ENCODE measurements at regions not wholly inside any gene's neighbourhood (a gene's known extent, or its start where the extent isn't known, plus 50 kb on each side); places are given as distances from the start of the nearest gene placed in this dataset.

- CTCF ChIA-PET: no interaction called here
- DNase-seq (ENCODE audit: low spot score) (no peak), ATAC-seq (no peak)
- no peaks in the 10 kb centered on the region for H3K36me3 Mint-ChIP-seq
- POLR2A ChIA-PET: no interaction called here
- H3K4me3 Mint-ChIP-seq: no peak overlapping the region
- H3K27ac Mint-ChIP-seq: no peak overlapping the region
- TF ChIP-seq MYBL2 (CRISPR knock-in tag; IDR thresholded peaks at IDR 0.05) (no peak), RELA (CRISPR knock-in tag; IDR thresholded peaks at IDR 0.05; ENCODE audit: borderline replicate concordance) (no peak)
- TF ChIP-seq, protein P1, sequence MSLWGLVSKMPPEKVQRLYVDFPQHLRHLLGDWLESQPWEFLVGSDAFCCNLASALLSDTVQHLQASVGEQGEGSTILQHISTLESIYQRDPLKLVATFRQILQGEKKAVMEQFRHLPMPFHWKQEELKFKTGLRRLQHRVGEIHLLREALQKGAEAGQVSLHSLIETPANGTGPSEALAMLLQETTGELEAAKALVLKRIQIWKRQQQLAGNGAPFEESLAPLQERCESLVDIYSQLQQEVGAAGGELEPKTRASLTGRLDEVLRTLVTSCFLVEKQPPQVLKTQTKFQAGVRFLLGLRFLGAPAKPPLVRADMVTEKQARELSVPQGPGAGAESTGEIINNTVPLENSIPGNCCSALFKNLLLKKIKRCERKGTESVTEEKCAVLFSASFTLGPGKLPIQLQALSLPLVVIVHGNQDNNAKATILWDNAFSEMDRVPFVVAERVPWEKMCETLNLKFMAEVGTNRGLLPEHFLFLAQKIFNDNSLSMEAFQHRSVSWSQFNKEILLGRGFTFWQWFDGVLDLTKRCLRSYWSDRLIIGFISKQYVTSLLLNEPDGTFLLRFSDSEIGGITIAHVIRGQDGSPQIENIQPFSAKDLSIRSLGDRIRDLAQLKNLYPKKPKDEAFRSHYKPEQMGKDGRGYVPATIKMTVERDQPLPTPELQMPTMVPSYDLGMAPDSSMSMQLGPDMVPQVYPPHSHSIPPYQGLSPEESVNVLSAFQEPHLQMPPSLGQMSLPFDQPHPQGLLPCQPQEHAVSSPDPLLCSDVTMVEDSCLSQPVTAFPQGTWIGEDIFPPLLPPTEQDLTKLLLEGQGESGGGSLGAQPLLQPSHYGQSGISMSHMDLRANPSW (CRISPR knock-in tag; conservative IDR thresholded peaks at IDR 0.05; ENCODE audit: low read depth): no peak
- H3K4me1 Mint-ChIP-seq: peaks cover 12% of the 10 kb centered on the region; the same call in 1 of the 2 replicates
- no peaks in the 10 kb centered on the region for H3K27me3 Mint-ChIP-seq (ENCODE audit: low read depth)
- H3K9me3 Mint-ChIP-seq: no peaks in the 10 kb centered on the region
These were observed 94.3 kb downstream of the PRLHR start for GRCh38 chr10:118501171-118501570.

GRCh38 chr10:118500477-118501104, 94.9 kb downstream of the PRLHR start:
- H3K27ac Mint-ChIP-seq: no peak overlapping the region
- DNase-seq (ENCODE audit: low spot score) (no peak), ATAC-seq (no peak)
- TF ChIP-seq, protein P2, sequence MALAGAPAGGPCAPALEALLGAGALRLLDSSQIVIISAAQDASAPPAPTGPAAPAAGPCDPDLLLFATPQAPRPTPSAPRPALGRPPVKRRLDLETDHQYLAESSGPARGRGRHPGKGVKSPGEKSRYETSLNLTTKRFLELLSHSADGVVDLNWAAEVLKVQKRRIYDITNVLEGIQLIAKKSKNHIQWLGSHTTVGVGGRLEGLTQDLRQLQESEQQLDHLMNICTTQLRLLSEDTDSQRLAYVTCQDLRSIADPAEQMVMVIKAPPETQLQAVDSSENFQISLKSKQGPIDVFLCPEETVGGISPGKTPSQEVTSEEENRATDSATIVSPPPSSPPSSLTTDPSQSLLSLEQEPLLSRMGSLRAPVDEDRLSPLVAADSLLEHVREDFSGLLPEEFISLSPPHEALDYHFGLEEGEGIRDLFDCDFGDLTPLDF (CRISPR knock-in tag; IDR thresholded peaks at IDR 0.05): no peak
- TF ChIP-seq ZNF281 (CRISPR knock-in tag; IDR thresholded peaks at IDR 0.05): no peak
- TF ChIP-seq USF1 (CRISPR knock-in tag; IDR thresholded peaks at IDR 0.05): no peak
- TF ChIP-seq ZNF219 (CRISPR knock-in tag; IDR thresholded peaks at IDR 0.05; ENCODE audit: borderline replicate concordance): no peak
- TF ChIP-seq USF2 (CRISPR knock-in tag; IDR thresholded peaks at IDR 0.05): no peak
- no peak for TF ChIP-seq TCF7 (CRISPR knock-in tag; IDR thresholded peaks at IDR 0.05; ENCODE audit: low read depth)
- TF ChIP-seq EMX1 (CRISPR knock-in tag; IDR thresholded peaks at IDR 0.05): no peak
- TF ChIP-seq AFF4 (CRISPR knock-in tag; IDR thresholded peaks at IDR 0.05; ENCODE audit: borderline replicate concordance): no peak
- no peak for TF ChIP-seq MYBL2 (CRISPR knock-in tag; IDR thresholded peaks at IDR 0.05)
- peaks cover 12% of the 10 kb centered on the region; the same call in 1 of the 2 replicates for H3K4me1 Mint-ChIP-seq
- H3K36me3 Mint-ChIP-seq: no peaks in the 10 kb centered on the region
- no peaks in the 10 kb centered on the region for H3K9me3 Mint-ChIP-seq
- POLR2A ChIA-PET: no interaction called here
- H3K27me3 Mint-ChIP-seq (ENCODE audit: low read depth): no peaks in the 10 kb centered on the region
- H3K4me3 Mint-ChIP-seq: no peak overlapping the region
- CTCF ChIA-PET: no interaction called here
